ENCODE measurements at regions not wholly inside any gene's neighbourhood (a gene's known extent, or its start where the extent isn't known, plus 50 kb on each side); places are given as distances from the start of the nearest gene placed in this dataset.

GRCh38 chr5:161757223-161757622, 71.7 kb downstream of the GABRA6 start:
- H3K36me3 Mint-ChIP-seq = no peaks in the 10 kb centered on the region
- no peak overlapping the region for H3K4me3 Mint-ChIP-seq
- CTCF ChIA-PET = no interaction called here
- DNase-seq (ENCODE audit: low spot score) = no peak
- H3K9me3 Mint-ChIP-seq = no peaks in the 10 kb centered on the region
- peaks cover 4% of the 10 kb centered on the region for H3K4me1 Mint-ChIP-seq
- H3K27ac Mint-ChIP-seq = no peak overlapping the region
- POLR2A ChIA-PET = no interaction called here
- H3K27me3 Mint-ChIP-seq (ENCODE audit: low read depth) = no peaks in the 10 kb centered on the region
- no peak for ATAC-seq
- TF ChIP-seq ELF4 (CRISPR knock-in tag; IDR thresholded peaks at IDR 0.05; ENCODE audit: low read depth) = no peak
- TF ChIP-seq ZMAT4 (CRISPR knock-in tag; IDR thresholded peaks at IDR 0.05) = no peak
- no peak for TF ChIP-seq ESRRA (CRISPR knock-in tag; IDR thresholded peaks at IDR 0.05; ENCODE audit: borderline replicate concordance)
- no peak for TF ChIP-seq ZNF219 (CRISPR knock-in tag; IDR thresholded peaks at IDR 0.05; ENCODE audit: borderline replicate concordance)
- TF ChIP-seq RORB (CRISPR knock-in tag; IDR thresholded peaks at IDR 0.05) = no peak
- TF ChIP-seq GTF2I (CRISPR knock-in tag; conservative IDR thresholded peaks at IDR 0.05) = no peak
- no peak for TF ChIP-seq SP1 (CRISPR knock-in tag; conservative IDR thresholded peaks at IDR 0.05)
- TF ChIP-seq USF1 (CRISPR knock-in tag; IDR thresholded peaks at IDR 0.05) = no peak
- TF ChIP-seq ERG (CRISPR knock-in tag; IDR thresholded peaks at IDR 0.05) = no peak

GRCh38 chr5:161763571-161763970, 78.0 kb downstream of the GABRA6 start:
- no peaks in the 10 kb centered on the region for H3K9me3 Mint-ChIP-seq
- no peaks in the 10 kb centered on the region; the same call in 1 of the 2 replicates for H3K27me3 Mint-ChIP-seq (ENCODE audit: low read depth)
- ATAC-seq (no peak), DNase-seq (ENCODE audit: low spot score) (no peak)
- CTCF ChIA-PET = no interaction called here
- POLR2A ChIA-PET = interaction anchor here (0.6 kb wide), 1 partner anchor 181 kb away, joined by 3 read pairs; no protein-coding TSS in a partner anchor
- H3K27ac Mint-ChIP-seq = no peak overlapping the region
- no peaks in the 10 kb centered on the region for H3K36me3 Mint-ChIP-seq
- no peak overlapping the region for H3K4me3 Mint-ChIP-seq
- no peak for TF ChIP-seq ESRRA (CRISPR knock-in tag; IDR thresholded peaks at IDR 0.05; ENCODE audit: borderline replicate concordance)
- TF ChIP-seq ATF3 (CRISPR knock-in tag; conservative IDR thresholded peaks at IDR 0.05) = no peak
- TF ChIP-seq USF2 (CRISPR knock-in tag; IDR thresholded peaks at IDR 0.05) = no peak
- no peak for TF ChIP-seq CBFB (CRISPR knock-in tag; IDR thresholded peaks at IDR 0.05; ENCODE audit: low read depth)
- no peak for TF ChIP-seq SMAD4 (CRISPR knock-in tag; IDR thresholded peaks at IDR 0.05)
- no peak for TF ChIP-seq ZBTB21 (CRISPR knock-in tag; IDR thresholded peaks at IDR 0.05; ENCODE audit: borderline replicate concordance)
- TF ChIP-seq ELF4 (CRISPR knock-in tag; IDR thresholded peaks at IDR 0.05; ENCODE audit: low read depth) = no peak
- TF ChIP-seq SP1 (CRISPR knock-in tag; conservative IDR thresholded peaks at IDR 0.05) = no peak
- no peak for TF ChIP-seq FOXK1 (CRISPR knock-in tag; IDR thresholded peaks at IDR 0.05)
- H3K4me1 Mint-ChIP-seq = 0 out of 2 replicates have a peak, but pooled peaks cover 4% of the 10 kb centered on the region

- H3K4me1 Mint-ChIP-seq = 0 out of 2 replicates have a peak, but pooled peaks cover 4% of the 10 kb centered on the region
- DNase-seq (ENCODE audit: low spot score) = no peak
- no peaks in the 10 kb centered on the region; the same call in 1 of the 2 replicates for H3K27me3 Mint-ChIP-seq (ENCODE audit: low read depth)
- ChIA-PET CTCF (no interaction called here), POLR2A (no interaction called here)
- H3K4me3 Mint-ChIP-seq = no peak overlapping the region
- no peak for ATAC-seq
- H3K27ac Mint-ChIP-seq = no peak overlapping the region
- 0 out of 2 replicates have a peak, but pooled peaks cover 5% of the 10 kb centered on the region for H3K9me3 Mint-ChIP-seq
- H3K36me3 Mint-ChIP-seq = no peaks in the 10 kb centered on the region
- no peak for TF ChIP-seq SP1 (CRISPR knock-in tag; conservative IDR thresholded peaks at IDR 0.05)
- no peak for TF ChIP-seq NR2C2 (CRISPR knock-in tag; IDR thresholded peaks at IDR 0.05)
- no peak for TF ChIP-seq TEAD1 (CRISPR knock-in tag; IDR thresholded peaks at IDR 0.05)
- no peak for TF ChIP-seq ZSCAN18 (CRISPR knock-in tag; IDR thresholded peaks at IDR 0.05)
- TF ChIP-seq CDX4 (CRISPR knock-in tag; IDR thresholded peaks at IDR 0.05; ENCODE audit: borderline replicate concordance) = no peak
- no peak for TF ChIP-seq ZNF423 (CRISPR knock-in tag; IDR thresholded peaks at IDR 0.05)
- no peak for TF ChIP-seq ZNF263 (CRISPR knock-in tag; IDR thresholded peaks at IDR 0.05; ENCODE audit: low read depth)
- no peak for TF ChIP-seq KAT7 (CRISPR knock-in tag; IDR thresholded peaks at IDR 0.05; ENCODE audit: borderline replicate concordance)
- TF ChIP-seq HMGA2 (CRISPR knock-in tag; IDR thresholded peaks at IDR 0.05) = no peak
- no peak for TF ChIP-seq MYBL2 (CRISPR knock-in tag; IDR thresholded peaks at IDR 0.05)
- TF ChIP-seq ERG (CRISPR knock-in tag; IDR thresholded peaks at IDR 0.05) = no peak
- no peak for TF ChIP-seq PREB (CRISPR knock-in tag; IDR thresholded peaks at IDR 0.05; ENCODE audit: borderline replicate concordance)
These were observed 80.1 kb downstream of the GABRA6 start for GRCh38 chr5:161765611-161766010.
